GM21737 (cell line): ENCODE measurements at regions not wholly inside any gene's neighbourhood (a gene's known extent, or its start where the extent isn't known, plus 50 kb on each side); places are given as distances from the start of the nearest gene placed in this dataset.

Experiments
- ATAC-seq: cut with Tn5 transposase; IDR thresholded peaks from one replicate; pipeline ENCODE4 v1.9.1; 2021; ENCODE audit warnings: mild to moderate bottlenecking, moderate library complexity; ENCODE audit not compliant: unreplicated experiment

DNA sequence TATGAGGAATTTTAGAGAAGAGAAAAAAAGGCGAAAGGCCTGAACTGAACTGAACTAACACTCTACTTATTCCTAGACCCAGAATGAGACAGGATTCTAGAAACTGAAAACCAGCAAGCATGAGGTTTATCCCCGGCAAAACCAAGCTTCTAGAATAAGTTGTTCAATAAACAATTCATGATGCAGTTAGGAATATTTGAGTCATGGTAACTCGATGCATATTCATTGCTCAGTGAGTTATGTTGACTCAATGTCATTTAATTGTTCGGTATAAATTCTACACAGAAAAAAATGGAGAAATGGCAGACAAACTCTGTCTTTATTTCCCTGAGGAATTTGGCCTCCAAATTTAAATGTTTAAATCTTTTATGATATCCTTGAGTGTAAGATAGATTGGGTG is 321.5 kb downstream of the SATB2 start:
- ATAC-seq, result no peak

DNA sequence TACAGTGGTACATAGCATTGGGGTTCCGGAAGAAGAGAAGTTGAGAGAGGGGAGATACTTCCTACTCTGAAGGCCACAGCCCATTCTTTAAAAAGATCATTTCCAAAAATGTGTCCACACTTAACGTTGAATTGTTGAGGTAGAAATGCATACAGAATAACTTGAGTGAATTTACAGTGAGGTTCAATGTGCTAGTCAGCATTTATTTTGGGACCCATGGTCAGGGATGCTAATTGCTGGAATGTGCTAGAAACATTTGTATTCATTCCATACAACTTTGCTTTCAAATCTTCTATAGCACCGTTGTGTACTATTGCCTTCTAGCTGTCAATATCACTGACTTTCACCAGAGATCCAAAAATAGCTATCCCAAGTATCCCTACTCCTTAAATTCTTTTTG is 325.9 kb downstream of the SATB2 start:
- ATAC-seq, result no peak

GRCh38 chr2:199131136-199131655 is 326.5 kb downstream of the SATB2 start:
- ATAC-seq, result no peak

DNA sequence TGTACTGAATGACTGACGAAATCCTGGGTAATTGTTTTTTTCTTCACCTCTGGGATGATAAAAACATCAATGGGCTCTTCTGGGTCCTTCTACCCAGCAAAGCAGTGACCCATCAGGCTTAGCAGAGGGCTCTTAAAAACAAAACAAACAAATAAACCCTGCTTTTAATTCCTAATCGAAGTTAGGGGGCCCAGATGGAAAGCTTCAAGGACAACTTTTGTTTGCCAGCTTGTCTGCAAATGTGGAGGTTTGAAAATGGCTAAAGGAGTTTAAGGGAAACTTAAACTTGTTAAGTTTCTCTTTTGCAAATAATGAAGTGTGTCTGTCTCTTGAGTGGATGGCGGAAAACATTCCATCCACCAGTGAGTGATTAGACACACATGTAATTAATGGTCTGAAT is 327.2 kb downstream of the SATB2 start:
- ATAC-seq, result no peak

DNA sequence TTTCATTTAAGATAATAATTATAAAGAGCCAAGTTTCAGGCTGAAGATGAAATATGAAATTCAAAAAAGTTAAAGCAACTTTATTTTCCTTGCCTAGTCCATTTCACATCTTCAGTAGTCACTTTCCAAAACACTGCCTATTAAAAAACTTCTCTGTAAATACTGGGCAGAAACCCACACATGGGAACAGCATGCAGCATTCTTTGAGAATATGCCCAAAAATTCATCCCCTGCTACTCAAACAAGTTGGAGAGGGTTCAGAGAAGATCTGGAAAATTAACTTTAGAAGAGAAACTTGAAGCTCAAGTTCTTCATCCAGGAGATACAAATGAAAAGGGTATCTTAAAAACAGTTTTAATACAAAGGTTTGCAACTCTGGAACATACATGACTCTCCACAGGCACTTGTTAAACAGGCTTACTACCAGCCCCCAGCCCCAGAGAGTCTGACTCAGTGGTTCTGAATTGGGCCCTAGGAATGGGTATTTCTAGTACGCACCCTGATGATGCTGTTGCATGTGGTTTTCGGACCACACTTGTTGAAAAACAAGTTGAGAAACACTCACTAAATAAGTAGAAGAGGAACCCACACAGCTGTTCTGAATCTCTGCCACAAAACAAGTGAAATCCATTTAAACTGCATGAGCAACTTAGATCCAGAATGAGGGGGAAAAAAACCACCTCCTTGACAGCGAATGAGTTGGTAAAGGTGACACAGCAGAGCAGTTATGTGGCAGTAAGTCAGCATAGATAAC is 329.1 kb downstream of the SATB2 start:
- ATAC-seq, result no peak

DNA sequence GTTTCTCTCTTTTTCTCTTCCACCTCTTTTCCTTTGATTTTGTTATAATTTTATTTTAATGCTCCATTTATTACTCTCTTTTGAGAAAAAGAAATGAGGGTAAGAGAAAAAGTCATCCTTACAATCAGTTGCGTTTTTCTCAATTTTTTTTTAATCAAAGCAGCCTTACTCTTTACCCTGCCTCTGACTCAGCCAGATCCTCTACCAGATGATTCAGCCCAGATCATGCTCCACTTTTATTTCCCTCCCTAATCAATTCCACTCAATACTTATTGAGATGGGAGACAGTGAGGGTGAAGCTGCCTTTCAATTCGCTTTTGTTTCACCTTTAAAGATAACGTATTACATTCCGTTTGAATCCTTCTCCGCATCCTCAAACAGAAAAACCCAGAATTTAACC is 337.9 kb downstream of the SATB2 start:
- ATAC-seq, result no peak

- ATAC-seq, result no peak
Observed at GRCh38 chr2:199118673-199119112, 339.0 kb downstream of the SATB2 start.

GRCh38 chr2:199115169-199115568 is 342.6 kb downstream of the SATB2 start:
- ATAC-seq, result no peak

- no peak for ATAC-seq
Observed at GRCh38 chr2:199113111-199113510, 344.6 kb downstream of the SATB2 start.

GRCh38 chr2:199111458-199111857 is 346.3 kb downstream of the SATB2 start:
- no peak for ATAC-seq

- no peak for ATAC-seq
Observed at GRCh38 chr2:199108056-199108455, 349.7 kb downstream of the SATB2 start.

GRCh38 chr2:199105826-199106225 is 351.9 kb downstream of the SATB2 start:
- no peak for ATAC-seq

GRCh38 chr2:199101487-199101886 is 356.3 kb downstream of the SATB2 start:
- no peak for ATAC-seq

- no peak for ATAC-seq
Observed at GRCh38 chr2:199100326-199101110, 357.2 kb downstream of the SATB2 start.

- ATAC-seq, result no peak
Observed at GRCh38 chr2:199092419-199092818, 365.3 kb downstream of the SATB2 start.

GRCh38 chr2:199085261-199085660 is 372.5 kb downstream of the SATB2 start:
- no peak for ATAC-seq

GRCh38 chr2:199070322-199070949 is 387.3 kb downstream of the SATB2 start:
- no peak for ATAC-seq

DNA sequence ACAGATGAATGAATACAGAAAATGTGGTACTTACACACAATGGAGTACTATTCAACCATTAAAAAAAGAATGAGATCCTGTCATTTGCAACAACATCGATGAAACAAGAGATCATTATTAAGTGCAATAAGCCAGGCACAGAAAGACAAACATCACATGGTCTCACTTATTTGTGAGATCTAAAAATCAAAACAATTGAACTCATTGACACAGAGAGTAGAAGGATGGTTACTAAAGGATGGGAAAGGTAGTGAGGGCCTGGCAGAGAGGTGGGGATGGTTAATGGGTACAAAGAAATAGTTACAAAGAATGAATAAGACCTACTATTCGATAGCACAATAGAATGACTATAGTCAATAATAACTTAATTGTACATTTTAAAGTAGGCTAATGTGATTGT is 393.5 kb downstream of the SATB2 start:
- no peak for ATAC-seq

DNA sequence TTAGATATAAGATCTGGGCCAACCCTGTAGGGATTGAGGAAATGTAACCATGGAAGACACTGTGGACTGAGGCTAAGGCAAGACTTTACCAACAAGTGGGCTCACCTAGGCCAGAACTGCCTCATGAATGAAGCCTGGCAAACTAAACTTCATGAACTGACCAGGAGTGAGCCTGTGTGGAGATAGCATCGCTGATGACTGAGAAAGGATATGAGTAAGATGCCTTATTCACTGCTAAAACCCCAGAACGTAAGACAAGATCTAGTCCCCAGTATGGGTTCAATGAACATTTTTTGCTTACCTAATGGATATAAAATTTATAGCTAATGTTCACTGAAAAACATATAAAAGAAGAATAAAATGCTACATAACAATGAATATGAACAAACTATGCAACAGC is 399.8 kb downstream of the SATB2 start:
- ATAC-seq, result no peak

GRCh38 chr2:199055336-199055735 is 402.4 kb downstream of the SATB2 start:
- ATAC-seq, result no peak

DNA sequence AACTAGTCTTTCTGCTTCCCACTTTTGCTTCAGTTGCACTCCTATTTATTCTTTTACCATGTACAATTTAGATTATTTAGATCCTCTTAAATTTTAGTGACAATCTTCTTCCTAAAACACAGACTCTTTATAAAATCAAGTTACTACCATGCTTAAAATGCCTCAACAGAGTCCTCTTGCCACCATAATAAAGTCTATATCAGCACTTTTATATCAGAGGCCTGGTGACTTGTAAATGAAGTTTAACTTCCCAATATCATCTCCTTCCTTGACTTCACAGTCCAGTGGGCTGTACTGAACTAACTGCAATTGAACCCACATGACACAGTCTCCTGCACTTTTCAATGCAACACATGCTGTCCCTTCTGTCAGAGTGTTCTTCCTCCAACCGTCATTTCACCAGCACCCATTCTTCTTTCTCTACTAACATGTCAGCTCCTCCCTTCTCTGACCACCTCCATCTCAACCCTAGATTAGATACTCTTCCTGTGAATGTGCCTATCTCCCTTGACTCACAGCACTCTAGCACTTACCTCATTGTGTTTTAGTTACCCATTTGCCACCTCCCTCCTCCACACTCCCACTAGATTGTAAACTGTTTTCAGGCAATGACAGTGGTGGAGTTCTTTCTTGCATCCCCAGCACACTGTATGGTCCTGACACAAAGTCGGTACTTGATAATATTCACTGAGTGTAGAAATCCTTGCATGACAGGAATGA is 414.9 kb downstream of the SATB2 start:
- ATAC-seq, result no peak
